ENCODE measurements at regions not wholly inside any gene's neighbourhood (a gene's known extent, or its start where the extent isn't known, plus 50 kb on each side); places are given as distances from the start of the nearest gene placed in this dataset.

- TF ChIP-seq POLR2A (IDR thresholded peaks at IDR 0.05) (no peak), CTCF (IDR thresholded peaks at IDR 0.05) (no peak), EP300 (IDR thresholded peaks at IDR 0.05) (no peak), POLR2AphosphoS5 (IDR thresholded peaks at IDR 0.05) (no peak)
- no peak for DNase-seq
- Histone ChIP-seq H3K27ac (no peak overlapping the region), H3K27me3 (no peaks in the 10 kb centered on the region), H3K36me3 (no peaks in the 10 kb centered on the region), H3K4me1 (no peaks in the 10 kb centered on the region), H3K9me3 (peaks cover 0 to 11% (median 0%) of the 10 kb centered on the region in 4 donors), H3K4me3 (no peak overlapping the region)
- WGBS, 5 donors = 63 to 78% (median 68%) methylated on average over 2 of the region's 2 CpGs
- intact Hi-C loops (cut with DNase I; ENCODE audit: low total_unique reads) = no loop called here
Observed at GRCh38 chr3:70880421-70880820, 568.0 kb upstream of the MDFIC2 start.

GRCh38 chr3:70876154-70876553 is 563.7 kb upstream of the MDFIC2 start:
- H3K9me3 ChIP-seq = peaks cover 0 to 16% (median 3%) of the 10 kb centered on the region in 4 donors
- no peak for TF ChIP-seq CTCF (IDR thresholded peaks at IDR 0.05)
- TF ChIP-seq POLR2A (IDR thresholded peaks at IDR 0.05) = no peak
- no peak for TF ChIP-seq EP300 (IDR thresholded peaks at IDR 0.05)
- no peak for TF ChIP-seq POLR2AphosphoS5 (IDR thresholded peaks at IDR 0.05)
- no peaks in the 10 kb centered on the region for H3K27me3 ChIP-seq
- intact Hi-C loops (cut with DNase I; ENCODE audit: low total_unique reads) = no loop called here
- no peak overlapping the region for H3K4me3 ChIP-seq
- H3K36me3 ChIP-seq = no peaks in the 10 kb centered on the region
- no peak overlapping the region for H3K27ac ChIP-seq
- no peaks in the 10 kb centered on the region for H3K4me1 ChIP-seq
- 71 to 84% (median 77%) methylated on average over 3 of the region's 3 CpGs for WGBS, 5 donors
- DNase-seq = no peak

GRCh38 chr3:70874196-70874595 is 561.8 kb upstream of the MDFIC2 start:
- Histone ChIP-seq H3K4me1 (no peaks in the 10 kb centered on the region), H3K27me3 (no peaks in the 10 kb centered on the region), H3K36me3 (no peaks in the 10 kb centered on the region), H3K9me3 (peaks cover 0 to 21% (median 7%) of the 10 kb centered on the region in 4 donors), H3K27ac (no peak overlapping the region), H3K4me3 (no peak overlapping the region)
- peak in 1 of 2 donors; percentile 32 for DNase-seq
- intact Hi-C loops (cut with DNase I; ENCODE audit: low total_unique reads) = no loop called here
- TF ChIP-seq EP300 (IDR thresholded peaks at IDR 0.05) = no peak
- TF ChIP-seq CTCF (IDR thresholded peaks at IDR 0.05) = no peak
- TF ChIP-seq POLR2A (IDR thresholded peaks at IDR 0.05) = no peak
- no peak for TF ChIP-seq POLR2AphosphoS5 (IDR thresholded peaks at IDR 0.05)
- 68 to 88% (median 72%) methylated on average over 3 of the region's 3 CpGs for WGBS, 5 donors

- Histone ChIP-seq H3K27ac (no peak overlapping the region), H3K36me3 (no peaks in the 10 kb centered on the region), H3K4me1 (no peaks in the 10 kb centered on the region), H3K9me3 (peaks cover 0 to 21% (median 7%) of the 10 kb centered on the region in 4 donors), H3K4me3 (no peak overlapping the region), H3K27me3 (no peaks in the 10 kb centered on the region)
- intact Hi-C loops (cut with DNase I; ENCODE audit: low total_unique reads) = no loop called here
- DNase-seq = no peak
- WGBS, 5 donors = 78 to 90% (median 84%) methylated on average over 5 of the region's 5 CpGs
- TF ChIP-seq POLR2AphosphoS5 (IDR thresholded peaks at IDR 0.05) (no peak), EP300 (IDR thresholded peaks at IDR 0.05) (no peak), POLR2A (IDR thresholded peaks at IDR 0.05) (no peak), CTCF (IDR thresholded peaks at IDR 0.05) (no peak)
Observed at GRCh38 chr3:70873686-70874085, 561.2 kb upstream of the MDFIC2 start.

All from stomach (tissue), 8 donors.